Vagina (tissue), 2 donors: ENCODE measurements at regions not wholly inside any gene's neighbourhood (a gene's known extent, or its start where the extent isn't known, plus 50 kb on each side); places are given as distances from the start of the nearest gene placed in this dataset.

Experiments used
- POLR2A ChIP-seq, 2 donors: fragments of 450-650 bp; IDR thresholded peaks; one replicate each; pipeline ENCODE4 v1.6.1; 2017; ENCODE audit warnings: antibody characterized with exemption in 2 of 2, mild to moderate bottlenecking in 2 of 2, moderate library complexity in 2 of 2
- TF ChIP-seq, protein P1 (sequence below), 3 experiments: fragments of 450-650 bp in 2 of 3; fragments of 200-600 bp in 1 of 3; sonication (generic) in 1 of 3; IDR thresholded peaks; one replicate each; pipeline ENCODE4 v1.5.1; 2017 to 2019; ENCODE audit warnings: antibody characterized with exemption in 3 of 3, mild to moderate bottlenecking in 2 of 3, moderate library complexity in 2 of 3

- TF ChIP-seq, protein P1, sequence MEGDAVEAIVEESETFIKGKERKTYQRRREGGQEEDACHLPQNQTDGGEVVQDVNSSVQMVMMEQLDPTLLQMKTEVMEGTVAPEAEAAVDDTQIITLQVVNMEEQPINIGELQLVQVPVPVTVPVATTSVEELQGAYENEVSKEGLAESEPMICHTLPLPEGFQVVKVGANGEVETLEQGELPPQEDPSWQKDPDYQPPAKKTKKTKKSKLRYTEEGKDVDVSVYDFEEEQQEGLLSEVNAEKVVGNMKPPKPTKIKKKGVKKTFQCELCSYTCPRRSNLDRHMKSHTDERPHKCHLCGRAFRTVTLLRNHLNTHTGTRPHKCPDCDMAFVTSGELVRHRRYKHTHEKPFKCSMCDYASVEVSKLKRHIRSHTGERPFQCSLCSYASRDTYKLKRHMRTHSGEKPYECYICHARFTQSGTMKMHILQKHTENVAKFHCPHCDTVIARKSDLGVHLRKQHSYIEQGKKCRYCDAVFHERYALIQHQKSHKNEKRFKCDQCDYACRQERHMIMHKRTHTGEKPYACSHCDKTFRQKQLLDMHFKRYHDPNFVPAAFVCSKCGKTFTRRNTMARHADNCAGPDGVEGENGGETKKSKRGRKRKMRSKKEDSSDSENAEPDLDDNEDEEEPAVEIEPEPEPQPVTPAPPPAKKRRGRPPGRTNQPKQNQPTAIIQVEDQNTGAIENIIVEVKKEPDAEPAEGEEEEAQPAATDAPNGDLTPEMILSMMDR (IDR thresholded peaks at IDR 0.05) = no peak
- no peak for TF ChIP-seq POLR2A (IDR thresholded peaks at IDR 0.05)
Measured at GRCh38 chr5:164545507-164545906, 1040.1 kb downstream of the MAT2B start.
